SK-N-SH treated with all-trans-retinoic acid at 6 μM for 48 hours (cell line): ENCODE measurements at regions not wholly inside any gene's neighbourhood (a gene's known extent, or its start where the extent isn't known, plus 50 kb on each side); places are given as distances from the start of the nearest gene placed in this dataset.

Experiments
- ATAC-seq: fragments of 200-7000 bp; cut with Tn5 transposase; 3 replicates; pipeline ENCODE4 v1.9.1; 2020; ENCODE audit warnings: mild to moderate bottlenecking, moderate library complexity
- ARNTL ChIP-seq: fragments of 450-650 bp; formaldehyde crosslinking; IDR thresholded peaks from 2 replicates; pipeline ENCODE4 v1.5.0; 2020; ENCODE audit warnings: low read depth, mild to moderate bottlenecking, moderate library complexity, borderline replicate concordance
- CSDC2 ChIP-seq: fragments of 250-450 bp; sonication (Bioruptor Pico); IDR thresholded peaks from 2 replicates; pipeline ENCODE4 v1.5.0; 2020; ENCODE audit warnings: mild to moderate bottlenecking, moderate library complexity
- ESRRG ChIP-seq: fragments of 250-450 bp; sonication (Bioruptor Pico); IDR thresholded peaks from 2 replicates; pipeline ENCODE4 v1.6.1; 2021; ENCODE audit warnings: mild to moderate bottlenecking
- GLIS3 ChIP-seq: fragments of 250-450 bp; sonication (Bioruptor Pico); IDR thresholded peaks from 2 replicates; pipeline ENCODE4 v1.5.0; 2020; ENCODE audit warnings: mild to moderate bottlenecking, moderate library complexity
- ISL1 ChIP-seq: fragments of 250-450 bp; sonication (Bioruptor Pico); IDR thresholded peaks from 2 replicates; pipeline ENCODE4 v2.1.2; 2022; ENCODE audit warnings: mild to moderate bottlenecking, moderate library complexity
- PPARA ChIP-seq: fragments of 250-450 bp; sonication (Bioruptor Pico); IDR thresholded peaks from 2 replicates; pipeline ENCODE4 v1.5.0; 2020; ENCODE audit warnings: mild to moderate bottlenecking, borderline replicate concordance
- RARB ChIP-seq: fragments of 250-450 bp; sonication (Bioruptor Pico); IDR thresholded peaks from 2 replicates; pipeline ENCODE4 v1.8.0; 2021; ENCODE audit warnings: mild to moderate bottlenecking, moderate library complexity
- SNAI2 ChIP-seq: fragments of 250-450 bp; sonication (Bioruptor Pico); IDR thresholded peaks from 2 replicates; pipeline ENCODE4 v1.5.0; 2020; ENCODE audit warnings: mild to moderate bottlenecking, moderate library complexity
- TCF4 ChIP-seq: fragments of 250-450 bp; sonication (Bioruptor Pico); IDR thresholded peaks from 2 replicates; pipeline ENCODE4 v1.8.0; 2021; ENCODE audit warnings: mild to moderate bottlenecking, moderate library complexity, borderline replicate concordance
- TOX ChIP-seq: fragments of 250-450 bp; sonication (Bioruptor Pico); IDR thresholded peaks from 2 replicates; pipeline ENCODE4 v1.8.0; 2021; ENCODE audit warnings: mild to moderate bottlenecking, moderate library complexity, borderline replicate concordance
- ZC3H10 ChIP-seq: fragments of 250-450 bp; sonication (Bioruptor Pico); IDR thresholded peaks from 2 replicates; pipeline ENCODE4 v1.5.1; 2021; ENCODE audit warnings: mild to moderate bottlenecking, moderate library complexity
- ZFP3 ChIP-seq: fragments of 250-450 bp; sonication (Bioruptor Pico); IDR thresholded peaks from 2 replicates; pipeline ENCODE4 v1.5.0; 2020; ENCODE audit warnings: mild to moderate bottlenecking, moderate library complexity
- ZFP30 ChIP-seq: fragments of 450-650 bp; formaldehyde crosslinking; IDR thresholded peaks from 2 replicates; pipeline ENCODE4 v1.5.0; 2022; ENCODE audit warnings: mild to moderate bottlenecking, moderate library complexity
- ZNF565 ChIP-seq: fragments of 450-650 bp; formaldehyde crosslinking; conservative IDR thresholded peaks from 2 replicates; pipeline ENCODE4 v1.5.0; 2020; ENCODE audit warnings: low read depth, mild to moderate bottlenecking, moderate library complexity
- ZNF70 ChIP-seq: fragments of 450-650 bp; formaldehyde crosslinking; IDR thresholded peaks from 2 replicates; pipeline ENCODE4 v1.5.0; 2020; ENCODE audit warnings: mild to moderate bottlenecking, moderate library complexity
- ZNF8 ChIP-seq: fragments of 450-650 bp; formaldehyde crosslinking; IDR thresholded peaks from 2 replicates; pipeline ENCODE4 v1.5.0; 2020; ENCODE audit warnings: mild to moderate bottlenecking, moderate library complexity
- TF ChIP-seq, protein P1 (sequence below): fragments of 250-450 bp; sonication (Bioruptor Pico); IDR thresholded peaks from 2 replicates; pipeline ENCODE4 v1.8.0; 2020; ENCODE audit warnings: mild to moderate bottlenecking, moderate library complexity, borderline replicate concordance
- TF ChIP-seq, protein P2 (sequence below): fragments of 250-450 bp; sonication (Bioruptor Pico); IDR thresholded peaks from 2 replicates; pipeline ENCODE4 v1.5.0; 2020; ENCODE audit warnings: mild to moderate bottlenecking, moderate library complexity
- TF ChIP-seq, protein P3 (sequence below): fragments of 250-450 bp; sonication (Bioruptor Pico); IDR thresholded peaks from 2 replicates; pipeline ENCODE4 v1.5.1; 2020; ENCODE audit warnings: low read depth, mild to moderate bottlenecking, moderate library complexity
- TF ChIP-seq, protein P4 (sequence below): fragments of 250-450 bp; sonication (Bioruptor Pico); IDR thresholded peaks from 2 replicates; pipeline ENCODE4 v1.5.1; 2021; ENCODE audit warnings: mild to moderate bottlenecking, moderate library complexity
- TF ChIP-seq, protein P5 (sequence below): fragments of 250-450 bp; sonication (Bioruptor Pico); IDR thresholded peaks from 2 replicates; pipeline ENCODE4 v1.8.0; 2021; ENCODE audit warnings: low read depth, mild to moderate bottlenecking, moderate library complexity, borderline replicate concordance

DNA sequence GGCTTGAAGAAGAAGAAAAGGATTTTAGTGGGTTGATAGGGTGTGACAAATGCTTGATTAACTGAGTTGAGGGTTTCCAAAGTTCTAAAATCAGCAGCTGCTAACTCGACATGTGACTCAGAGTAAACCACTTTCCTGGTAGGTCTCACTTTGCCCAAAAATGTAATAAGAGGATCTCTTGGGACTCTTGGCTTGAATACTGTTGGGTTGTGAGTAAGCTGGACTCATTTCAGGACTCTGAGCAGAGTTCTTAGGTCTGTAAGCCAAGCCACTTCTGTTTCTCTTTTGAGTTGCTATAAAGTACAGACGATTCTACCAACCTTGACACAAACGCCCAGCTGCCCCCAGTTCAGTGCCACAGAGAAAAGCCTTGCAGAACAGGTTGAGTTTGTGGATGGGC lies 241.1 kb downstream of the ZNF621 start:
- no peak for ATAC-seq
- no peak for TF ChIP-seq ZFP30
- no peak for TF ChIP-seq RARB (CRISPR knock-in tag)
- TF ChIP-seq, protein P1, sequence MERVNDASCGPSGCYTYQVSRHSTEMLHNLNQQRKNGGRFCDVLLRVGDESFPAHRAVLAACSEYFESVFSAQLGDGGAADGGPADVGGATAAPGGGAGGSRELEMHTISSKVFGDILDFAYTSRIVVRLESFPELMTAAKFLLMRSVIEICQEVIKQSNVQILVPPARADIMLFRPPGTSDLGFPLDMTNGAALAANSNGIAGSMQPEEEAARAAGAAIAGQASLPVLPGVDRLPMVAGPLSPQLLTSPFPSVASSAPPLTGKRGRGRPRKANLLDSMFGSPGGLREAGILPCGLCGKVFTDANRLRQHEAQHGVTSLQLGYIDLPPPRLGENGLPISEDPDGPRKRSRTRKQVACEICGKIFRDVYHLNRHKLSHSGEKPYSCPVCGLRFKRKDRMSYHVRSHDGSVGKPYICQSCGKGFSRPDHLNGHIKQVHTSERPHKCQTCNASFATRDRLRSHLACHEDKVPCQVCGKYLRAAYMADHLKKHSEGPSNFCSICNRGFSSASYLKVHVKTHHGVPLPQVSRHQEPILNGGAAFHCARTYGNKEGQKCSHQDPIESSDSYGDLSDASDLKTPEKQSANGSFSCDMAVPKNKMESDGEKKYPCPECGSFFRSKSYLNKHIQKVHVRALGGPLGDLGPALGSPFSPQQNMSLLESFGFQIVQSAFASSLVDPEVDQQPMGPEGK (CRISPR knock-in tag) = no peak
- no peak for TF ChIP-seq ESRRG (CRISPR knock-in tag)
- no peak for TF ChIP-seq PPARA (CRISPR knock-in tag)
- TF ChIP-seq, protein P2, sequence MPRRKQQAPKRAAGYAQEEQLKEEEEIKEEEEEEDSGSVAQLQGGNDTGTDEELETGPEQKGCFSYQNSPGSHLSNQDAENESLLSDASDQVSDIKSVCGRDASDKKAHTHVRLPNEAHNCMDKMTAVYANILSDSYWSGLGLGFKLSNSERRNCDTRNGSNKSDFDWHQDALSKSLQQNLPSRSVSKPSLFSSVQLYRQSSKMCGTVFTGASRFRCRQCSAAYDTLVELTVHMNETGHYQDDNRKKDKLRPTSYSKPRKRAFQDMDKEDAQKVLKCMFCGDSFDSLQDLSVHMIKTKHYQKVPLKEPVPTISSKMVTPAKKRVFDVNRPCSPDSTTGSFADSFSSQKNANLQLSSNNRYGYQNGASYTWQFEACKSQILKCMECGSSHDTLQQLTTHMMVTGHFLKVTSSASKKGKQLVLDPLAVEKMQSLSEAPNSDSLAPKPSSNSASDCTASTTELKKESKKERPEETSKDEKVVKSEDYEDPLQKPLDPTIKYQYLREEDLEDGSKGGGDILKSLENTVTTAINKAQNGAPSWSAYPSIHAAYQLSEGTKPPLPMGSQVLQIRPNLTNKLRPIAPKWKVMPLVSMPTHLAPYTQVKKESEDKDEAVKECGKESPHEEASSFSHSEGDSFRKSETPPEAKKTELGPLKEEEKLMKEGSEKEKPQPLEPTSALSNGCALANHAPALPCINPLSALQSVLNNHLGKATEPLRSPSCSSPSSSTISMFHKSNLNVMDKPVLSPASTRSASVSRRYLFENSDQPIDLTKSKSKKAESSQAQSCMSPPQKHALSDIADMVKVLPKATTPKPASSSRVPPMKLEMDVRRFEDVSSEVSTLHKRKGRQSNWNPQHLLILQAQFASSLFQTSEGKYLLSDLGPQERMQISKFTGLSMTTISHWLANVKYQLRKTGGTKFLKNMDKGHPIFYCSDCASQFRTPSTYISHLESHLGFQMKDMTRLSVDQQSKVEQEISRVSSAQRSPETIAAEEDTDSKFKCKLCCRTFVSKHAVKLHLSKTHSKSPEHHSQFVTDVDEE (CRISPR knock-in tag) = no peak
- TF ChIP-seq GLIS3 = no peak
- TF ChIP-seq ARNTL = no peak
- no peak for TF ChIP-seq TCF4
- no peak for TF ChIP-seq ZNF8 (CRISPR knock-in tag)
- TF ChIP-seq TOX (CRISPR knock-in tag) = no peak
- TF ChIP-seq, protein P3, sequence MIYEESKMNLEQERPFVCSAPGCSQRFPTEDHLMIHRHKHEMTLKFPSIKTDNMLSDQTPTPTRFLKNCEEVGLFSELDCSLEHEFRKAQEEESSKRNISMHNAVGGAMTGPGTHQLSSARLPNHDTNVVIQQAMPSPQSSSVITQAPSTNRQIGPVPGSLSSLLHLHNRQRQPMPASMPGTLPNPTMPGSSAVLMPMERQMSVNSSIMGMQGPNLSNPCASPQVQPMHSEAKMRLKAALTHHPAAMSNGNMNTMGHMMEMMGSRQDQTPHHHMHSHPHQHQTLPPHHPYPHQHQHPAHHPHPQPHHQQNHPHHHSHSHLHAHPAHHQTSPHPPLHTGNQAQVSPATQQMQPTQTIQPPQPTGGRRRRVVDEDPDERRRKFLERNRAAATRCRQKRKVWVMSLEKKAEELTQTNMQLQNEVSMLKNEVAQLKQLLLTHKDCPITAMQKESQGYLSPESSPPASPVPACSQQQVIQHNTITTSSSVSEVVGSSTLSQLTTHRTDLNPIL (CRISPR knock-in tag) = no peak
- no peak for TF ChIP-seq SNAI2 (CRISPR knock-in tag)

DNA sequence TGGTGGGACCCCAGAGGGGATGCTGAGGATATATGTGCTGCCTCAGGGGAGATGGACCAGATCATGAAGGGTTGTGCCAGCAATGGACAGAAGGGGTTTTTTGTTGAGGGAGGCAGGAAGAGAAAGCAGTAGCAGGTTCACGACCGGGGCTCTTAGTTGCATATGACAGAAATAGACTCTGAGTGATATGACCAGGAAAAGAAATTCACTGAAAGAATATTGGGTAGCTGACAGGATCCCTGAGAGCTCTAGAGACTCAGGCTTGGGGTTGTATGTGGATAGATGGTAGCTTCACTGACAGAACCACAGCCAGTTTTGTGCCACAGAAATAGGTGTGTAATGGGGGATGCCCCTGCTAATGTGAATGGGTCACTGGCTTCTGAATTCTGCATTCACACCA lies 241.6 kb downstream of the ZNF621 start:
- TF ChIP-seq ZFP30 (no peak), CSDC2 (CRISPR knock-in tag) (no peak), ZFP3 (CRISPR knock-in tag) (no peak), RARB (CRISPR knock-in tag) (no peak), TOX (CRISPR knock-in tag) (no peak), ISL1 (CRISPR knock-in tag) (no peak), PPARA (CRISPR knock-in tag) (no peak), ZNF565 (CRISPR knock-in tag) (no peak), ARNTL (no peak), TCF4 (no peak), ZC3H10 (CRISPR knock-in tag) (no peak), ZNF70 (CRISPR knock-in tag) (no peak)
- TF ChIP-seq, protein P4, sequence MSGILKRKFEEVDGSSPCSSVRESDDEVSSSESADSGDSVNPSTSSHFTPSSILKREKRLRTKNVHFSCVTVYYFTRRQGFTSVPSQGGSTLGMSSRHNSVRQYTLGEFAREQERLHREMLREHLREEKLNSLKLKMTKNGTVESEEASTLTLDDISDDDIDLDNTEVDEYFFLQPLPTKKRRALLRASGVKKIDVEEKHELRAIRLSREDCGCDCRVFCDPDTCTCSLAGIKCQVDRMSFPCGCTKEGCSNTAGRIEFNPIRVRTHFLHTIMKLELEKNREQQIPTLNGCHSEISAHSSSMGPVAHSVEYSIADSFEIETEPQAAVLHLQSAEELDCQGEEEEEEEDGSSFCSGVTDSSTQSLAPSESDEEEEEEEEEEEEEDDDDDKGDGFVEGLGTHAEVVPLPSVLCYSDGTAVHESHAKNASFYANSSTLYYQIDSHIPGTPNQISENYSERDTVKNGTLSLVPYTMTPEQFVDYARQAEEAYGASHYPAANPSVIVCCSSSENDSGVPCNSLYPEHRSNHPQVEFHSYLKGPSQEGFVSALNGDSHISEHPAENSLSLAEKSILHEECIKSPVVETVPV (CRISPR knock-in tag) = no peak
- TF ChIP-seq, protein P1 (CRISPR knock-in tag) = no peak
- TF ChIP-seq, protein P3 (CRISPR knock-in tag) = no peak
- TF ChIP-seq, protein P5, sequence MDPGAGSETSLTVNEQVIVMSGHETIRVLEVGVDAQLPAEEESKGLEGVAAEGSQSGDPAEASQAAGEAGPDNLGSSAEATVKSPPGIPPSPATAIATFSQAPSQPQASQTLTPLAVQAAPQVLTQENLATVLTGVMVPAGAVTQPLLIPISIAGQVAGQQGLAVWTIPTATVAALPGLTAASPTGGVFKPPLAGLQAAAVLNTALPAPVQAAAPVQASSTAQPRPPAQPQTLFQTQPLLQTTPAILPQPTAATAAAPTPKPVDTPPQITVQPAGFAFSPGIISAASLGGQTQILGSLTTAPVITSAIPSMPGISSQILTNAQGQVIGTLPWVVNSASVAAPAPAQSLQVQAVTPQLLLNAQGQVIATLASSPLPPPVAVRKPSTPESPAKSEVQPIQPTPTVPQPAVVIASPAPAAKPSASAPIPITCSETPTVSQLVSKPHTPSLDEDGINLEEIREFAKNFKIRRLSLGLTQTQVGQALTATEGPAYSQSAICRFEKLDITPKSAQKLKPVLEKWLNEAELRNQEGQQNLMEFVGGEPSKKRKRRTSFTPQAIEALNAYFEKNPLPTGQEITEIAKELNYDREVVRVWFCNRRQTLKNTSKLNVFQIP (CRISPR knock-in tag) = no peak
- TF ChIP-seq, protein P2 (CRISPR knock-in tag) = no peak
- TF ChIP-seq, all 23 proteins: peak for 0
- no peak for ATAC-seq
